ENCODE measurements at regions not wholly inside any gene's neighbourhood (a gene's known extent, or its start where the extent isn't known, plus 50 kb on each side); places are given as distances from the start of the nearest gene placed in this dataset.

GRCh38 chr2:75982719-75983118 is 272.0 kb upstream of the GCFC2 start:
- Mint-ChIP-seq H3K36me3 (no peaks in the 10 kb centered on the region), H3K27ac (no peak overlapping the region), H3K4me1 (no peaks in the 10 kb centered on the region), H3K4me3 (no peak overlapping the region), H3K9me3 (peaks cover 0 to 17% (median 7%) of the 10 kb centered on the region in 8 donors), H3K27me3 (no peaks in the 10 kb centered on the region)
- no peak for DNase-seq
- no peaks in the 10 kb centered on the region for H3K9me3 ChIP-seq (ENCODE audit: control insufficient read depth in 1 of 2, low read length in 2 of 2)
- H3K27ac ChIP-seq (ENCODE audit: low read depth, low read length): no peak overlapping the region
- no peaks in the 10 kb centered on the region for H3K4me1 ChIP-seq (ENCODE audit: insufficient read depth, low read length)
- ChIA-PET POLR2A (ENCODE audit: partially characterized antibody) (no interaction called here), CTCF (ENCODE audit: partially characterized antibody) (no interaction called here)
- intact Hi-C loops (cut with micrococcal nuclease): no loop called here
- H3K27me3 ChIP-seq (ENCODE audit: insufficient read depth, low read length): no peaks in the 10 kb centered on the region
- H3K36me3 ChIP-seq (ENCODE audit: insufficient read depth, low read length): no peaks in the 10 kb centered on the region
- no peak overlapping the region for H3K4me3 ChIP-seq (ENCODE audit: low read length in 2 of 2)

DNA sequence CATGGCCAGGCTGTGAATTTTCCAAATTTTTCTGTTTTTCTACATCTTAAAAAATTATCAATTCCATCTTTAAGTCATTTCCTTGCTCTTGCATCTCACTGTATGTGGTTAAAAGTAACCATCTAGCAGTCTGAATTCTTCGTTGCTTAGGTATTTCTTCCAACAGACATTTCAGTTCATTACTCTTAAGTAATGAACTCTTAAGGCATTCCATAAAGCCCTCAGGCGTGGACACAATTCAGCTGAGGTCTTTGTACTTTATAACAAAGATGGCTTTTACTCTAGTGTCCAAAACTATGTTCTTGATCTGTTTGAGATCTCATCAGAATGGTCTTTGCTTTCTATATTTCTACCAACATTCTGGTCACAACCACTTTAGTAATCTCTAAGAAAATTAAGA is 253.9 kb upstream of the GCFC2 start:
- intact Hi-C loops (cut with micrococcal nuclease): no loop called here
- POLR2A ChIA-PET (ENCODE audit: partially characterized antibody): no interaction called here
- Histone ChIP-seq H3K4me1 (ENCODE audit: insufficient read depth, low read length) (no peaks in the 10 kb centered on the region), H3K4me3 (ENCODE audit: low read length in 2 of 2) (no peak overlapping the region), H3K9me3 (ENCODE audit: control insufficient read depth in 1 of 2, low read length in 2 of 2) (no peaks in the 10 kb centered on the region), H3K27ac (ENCODE audit: low read depth, low read length) (no peak overlapping the region), H3K36me3 (ENCODE audit: insufficient read depth, low read length) (no peaks in the 10 kb centered on the region), H3K27me3 (ENCODE audit: insufficient read depth, low read length) (no peaks in the 10 kb centered on the region)
- DNase-seq: no peak
- H3K36me3 Mint-ChIP-seq: no peaks in the 10 kb centered on the region
- no peak overlapping the region for H3K27ac Mint-ChIP-seq
- H3K4me1 Mint-ChIP-seq: no peaks in the 10 kb centered on the region
- peaks cover 0 to 11% (median 6%) of the 10 kb centered on the region in 8 donors for H3K9me3 Mint-ChIP-seq
- CTCF ChIA-PET (ENCODE audit: partially characterized antibody): no interaction called here
- no peak overlapping the region for H3K4me3 Mint-ChIP-seq
- no peaks in the 10 kb centered on the region for H3K27me3 Mint-ChIP-seq

DNA sequence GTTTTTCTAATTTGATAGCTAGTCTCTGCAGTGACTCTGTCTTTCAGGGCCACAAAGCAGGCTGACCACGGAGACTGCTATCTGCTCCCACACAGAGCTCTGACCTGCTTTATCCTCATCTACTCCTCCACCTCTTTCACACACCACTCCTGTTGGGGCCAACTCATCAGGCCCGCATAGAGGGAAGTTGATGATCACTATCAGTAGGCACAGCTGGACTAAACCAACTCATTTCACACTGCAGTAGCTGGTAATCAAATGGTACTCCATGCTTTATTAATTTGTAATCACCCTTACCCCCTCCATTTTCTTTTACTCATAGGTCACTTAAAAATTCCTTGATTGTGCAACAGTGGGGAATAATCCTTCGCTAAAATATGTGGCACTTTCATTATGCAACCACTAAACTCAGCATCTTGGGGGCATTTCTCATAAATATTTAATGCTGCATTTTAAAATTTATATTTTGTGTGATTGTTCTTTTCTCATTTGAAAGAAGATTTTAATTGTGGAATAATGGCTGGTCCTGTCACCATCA is 249.8 kb upstream of the GCFC2 start:
- Histone ChIP-seq H3K4me3 (ENCODE audit: low read length in 2 of 2) (no peak overlapping the region), H3K4me1 (ENCODE audit: insufficient read depth, low read length) (no peaks in the 10 kb centered on the region), H3K27ac (ENCODE audit: low read depth, low read length) (no peak overlapping the region), H3K27me3 (ENCODE audit: insufficient read depth, low read length) (no peaks in the 10 kb centered on the region), H3K9me3 (ENCODE audit: control insufficient read depth in 1 of 2, low read length in 2 of 2) (no peaks in the 10 kb centered on the region), H3K36me3 (ENCODE audit: insufficient read depth, low read length) (no peaks in the 10 kb centered on the region)
- peaks cover 0 to 8% (median 1%) of the 10 kb centered on the region in 8 donors for H3K9me3 Mint-ChIP-seq
- no peaks in the 10 kb centered on the region for H3K27me3 Mint-ChIP-seq
- H3K36me3 Mint-ChIP-seq: no peaks in the 10 kb centered on the region
- ChIA-PET POLR2A (ENCODE audit: partially characterized antibody) (no interaction called here), CTCF (ENCODE audit: partially characterized antibody) (no interaction called here)
- no peak overlapping the region for H3K4me3 Mint-ChIP-seq
- H3K27ac Mint-ChIP-seq: no peak overlapping the region
- DNase-seq: no peak
- H3K4me1 Mint-ChIP-seq: no peaks in the 10 kb centered on the region
- intact Hi-C loops (cut with micrococcal nuclease): no loop called here

- peaks cover 0 to 8% (median under 1%) of the 10 kb centered on the region in 8 donors for H3K9me3 Mint-ChIP-seq
- Histone ChIP-seq H3K4me1 (ENCODE audit: insufficient read depth, low read length) (no peaks in the 10 kb centered on the region), H3K4me3 (ENCODE audit: low read length in 2 of 2) (no peak overlapping the region), H3K27ac (ENCODE audit: low read depth, low read length) (no peak overlapping the region), H3K36me3 (ENCODE audit: insufficient read depth, low read length) (no peaks in the 10 kb centered on the region), H3K9me3 (ENCODE audit: control insufficient read depth in 1 of 2, low read length in 2 of 2) (no peaks in the 10 kb centered on the region), H3K27me3 (ENCODE audit: insufficient read depth, low read length) (no peaks in the 10 kb centered on the region)
- POLR2A ChIA-PET (ENCODE audit: partially characterized antibody): no interaction called here
- CTCF ChIA-PET (ENCODE audit: partially characterized antibody): no interaction called here
- DNase-seq: no peak
- no peaks in the 10 kb centered on the region for H3K27me3 Mint-ChIP-seq
- no peak overlapping the region for H3K27ac Mint-ChIP-seq
- no peak overlapping the region for H3K4me3 Mint-ChIP-seq
- H3K4me1 Mint-ChIP-seq: no peaks in the 10 kb centered on the region
- intact Hi-C loops (cut with micrococcal nuclease): no loop called here
- H3K36me3 Mint-ChIP-seq: no peaks in the 10 kb centered on the region
Measured at GRCh38 chr2:75959724-75960471, 249.2 kb upstream of the GCFC2 start.

DNA sequence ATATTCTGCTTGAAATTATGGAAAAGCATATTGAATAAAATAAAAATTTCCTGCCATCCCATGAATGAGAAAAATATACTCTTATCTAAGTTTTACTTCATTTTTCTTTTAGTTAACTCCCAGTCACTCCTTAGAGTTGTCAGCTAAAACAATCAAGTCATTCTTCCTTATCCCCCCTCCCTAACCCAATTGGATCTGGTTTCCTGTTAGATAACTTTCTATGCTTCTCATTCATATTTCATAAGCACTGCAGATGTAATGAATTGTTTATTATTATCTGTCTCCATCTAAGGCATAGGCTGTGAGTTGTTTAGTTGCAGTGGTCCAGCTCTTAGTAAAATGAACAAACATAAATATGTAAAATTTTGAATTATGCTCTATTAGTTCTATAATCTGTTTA is 244.0 kb upstream of the GCFC2 start:
- H3K27ac Mint-ChIP-seq: no peak overlapping the region
- Histone ChIP-seq H3K27me3 (ENCODE audit: insufficient read depth, low read length) (no peaks in the 10 kb centered on the region), H3K9me3 (ENCODE audit: control insufficient read depth in 1 of 2, low read length in 2 of 2) (no peaks in the 10 kb centered on the region), H3K4me3 (ENCODE audit: low read length in 2 of 2) (no peak overlapping the region), H3K4me1 (ENCODE audit: insufficient read depth, low read length) (no peaks in the 10 kb centered on the region), H3K27ac (ENCODE audit: low read depth, low read length) (no peak overlapping the region), H3K36me3 (ENCODE audit: insufficient read depth, low read length) (no peaks in the 10 kb centered on the region)
- no peaks in the 10 kb centered on the region for H3K36me3 Mint-ChIP-seq
- CTCF ChIA-PET (ENCODE audit: partially characterized antibody): no interaction called here
- H3K4me3 Mint-ChIP-seq: no peak overlapping the region
- DNase-seq: no peak
- POLR2A ChIA-PET (ENCODE audit: partially characterized antibody): no interaction called here
- H3K9me3 Mint-ChIP-seq: peaks cover 0 to 5% (median 0%) of the 10 kb centered on the region in 8 donors
- no peaks in the 10 kb centered on the region for H3K4me1 Mint-ChIP-seq
- intact Hi-C loops (cut with micrococcal nuclease): no loop called here
- no peaks in the 10 kb centered on the region for H3K27me3 Mint-ChIP-seq

DNA sequence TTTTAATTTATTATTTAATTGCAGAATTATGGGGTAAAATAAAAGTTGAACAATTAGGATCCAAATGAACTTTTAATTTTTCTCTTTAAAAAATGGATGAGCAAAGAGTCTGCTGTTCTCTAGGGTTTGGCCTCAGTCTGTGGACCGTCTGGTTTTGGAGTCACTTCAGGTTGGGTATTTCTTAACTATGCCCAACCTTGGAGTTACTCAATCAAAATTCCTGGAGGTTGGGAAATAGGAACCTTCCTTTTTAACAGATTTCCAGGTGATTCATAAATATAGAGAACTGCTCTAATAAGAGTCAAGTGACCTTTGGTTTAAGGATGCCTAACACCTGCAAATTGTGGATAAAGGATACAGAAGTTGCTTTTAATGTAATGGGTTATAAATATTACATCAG is 241.5 kb upstream of the GCFC2 start:
- DNase-seq: no peak
- H3K27me3 Mint-ChIP-seq: no peaks in the 10 kb centered on the region
- Histone ChIP-seq H3K27ac (ENCODE audit: low read depth, low read length) (no peak overlapping the region), H3K27me3 (ENCODE audit: insufficient read depth, low read length) (no peaks in the 10 kb centered on the region), H3K4me3 (ENCODE audit: low read length in 2 of 2) (no peak overlapping the region), H3K36me3 (ENCODE audit: insufficient read depth, low read length) (no peaks in the 10 kb centered on the region), H3K9me3 (ENCODE audit: control insufficient read depth in 1 of 2, low read length in 2 of 2) (no peaks in the 10 kb centered on the region), H3K4me1 (ENCODE audit: insufficient read depth, low read length) (no peaks in the 10 kb centered on the region)
- no peak overlapping the region for H3K4me3 Mint-ChIP-seq
- ChIA-PET CTCF (ENCODE audit: partially characterized antibody) (no interaction called here), POLR2A (ENCODE audit: partially characterized antibody) (no interaction called here)
- intact Hi-C loops (cut with micrococcal nuclease): no loop called here
- peaks cover 0 to 7% (median 0%) of the 10 kb centered on the region in 8 donors for H3K9me3 Mint-ChIP-seq
- H3K36me3 Mint-ChIP-seq: no peaks in the 10 kb centered on the region
- H3K27ac Mint-ChIP-seq: no peak overlapping the region
- H3K4me1 Mint-ChIP-seq: no peaks in the 10 kb centered on the region

- peaks cover 0 to 4% (median 2%) of the 10 kb centered on the region in 8 donors for H3K9me3 Mint-ChIP-seq
- no peak overlapping the region for H3K27ac Mint-ChIP-seq
- Histone ChIP-seq H3K9me3 (ENCODE audit: control insufficient read depth in 1 of 2, low read length in 2 of 2) (no peaks in the 10 kb centered on the region), H3K4me3 (ENCODE audit: low read length in 2 of 2) (no peak overlapping the region), H3K27ac (ENCODE audit: low read depth, low read length) (no peak overlapping the region), H3K4me1 (ENCODE audit: insufficient read depth, low read length) (no peaks in the 10 kb centered on the region), H3K27me3 (ENCODE audit: insufficient read depth, low read length) (no peaks in the 10 kb centered on the region), H3K36me3 (ENCODE audit: insufficient read depth, low read length) (no peaks in the 10 kb centered on the region)
- intact Hi-C loops (cut with micrococcal nuclease): no loop called here
- no peaks in the 10 kb centered on the region for H3K4me1 Mint-ChIP-seq
- H3K4me3 Mint-ChIP-seq: no peak overlapping the region
- H3K36me3 Mint-ChIP-seq: no peaks in the 10 kb centered on the region
- ChIA-PET POLR2A (ENCODE audit: partially characterized antibody) (no interaction called here), CTCF (ENCODE audit: partially characterized antibody) (no interaction called here)
- H3K27me3 Mint-ChIP-seq: no peaks in the 10 kb centered on the region
- DNase-seq: no peak
Measured at GRCh38 chr2:75949385-75950030, 238.8 kb upstream of the GCFC2 start.
